ENCODE measurements at regions not wholly inside any gene's neighbourhood (a gene's known extent, or its start where the extent isn't known, plus 50 kb on each side); places are given as distances from the start of the nearest gene placed in this dataset.

GRCh38 chr14:81859046-81859445 is 325.4 kb upstream of the SEL1L start:
- H3K4me3 Mint-ChIP-seq, result no peak overlapping the region
- H3K27ac Mint-ChIP-seq, result no peak overlapping the region
- no peaks in the 10 kb centered on the region for H3K4me1 Mint-ChIP-seq (ENCODE audit: low read depth)
- H3K36me3 Mint-ChIP-seq (ENCODE audit: low read depth), result no peaks in the 10 kb centered on the region
- H3K27me3 Mint-ChIP-seq, result no peaks in the 10 kb centered on the region
- intact Hi-C loops (cut with micrococcal nuclease), result no loop called here
- peaks cover 58% of the 10 kb centered on the region for H3K9me3 Mint-ChIP-seq

GRCh38 chr14:81868172-81868571 is 334.5 kb upstream of the SEL1L start:
- H3K27me3 Mint-ChIP-seq, result no peaks in the 10 kb centered on the region
- no peaks in the 10 kb centered on the region for H3K4me1 Mint-ChIP-seq (ENCODE audit: low read depth)
- H3K4me3 Mint-ChIP-seq, result no peak overlapping the region
- no peak overlapping the region for H3K27ac Mint-ChIP-seq
- H3K36me3 Mint-ChIP-seq (ENCODE audit: low read depth), result no peaks in the 10 kb centered on the region
- no peaks in the 10 kb centered on the region for H3K9me3 Mint-ChIP-seq
- intact Hi-C loops (cut with micrococcal nuclease), result no loop called here

- peaks cover 19% of the 10 kb centered on the region for H3K9me3 Mint-ChIP-seq
- no peak overlapping the region for H3K27ac Mint-ChIP-seq
- no peak overlapping the region for H3K4me3 Mint-ChIP-seq
- H3K27me3 Mint-ChIP-seq, result no peaks in the 10 kb centered on the region
- intact Hi-C loops (cut with micrococcal nuclease), result no loop called here
- H3K36me3 Mint-ChIP-seq (ENCODE audit: low read depth), result no peaks in the 10 kb centered on the region
- H3K4me1 Mint-ChIP-seq (ENCODE audit: low read depth), result no peaks in the 10 kb centered on the region
Observed at GRCh38 chr14:81871706-81872105, 338.1 kb upstream of the SEL1L start.

- Mint-ChIP-seq H3K4me3 (no peak overlapping the region), H3K4me1 (ENCODE audit: low read depth) (no peaks in the 10 kb centered on the region), H3K9me3 (no peaks in the 10 kb centered on the region), H3K27me3 (no peaks in the 10 kb centered on the region), H3K27ac (no peak overlapping the region), H3K36me3 (ENCODE audit: low read depth) (no peaks in the 10 kb centered on the region)
- intact Hi-C loops (cut with micrococcal nuclease), result no loop called here
Observed at GRCh38 chr14:81884382-81884781, 350.7 kb upstream of the SEL1L start.

GRCh38 chr14:81886588-81886987 is 352.9 kb upstream of the SEL1L start:
- no peaks in the 10 kb centered on the region for H3K36me3 Mint-ChIP-seq (ENCODE audit: low read depth)
- H3K27ac Mint-ChIP-seq, result no peak overlapping the region
- peaks cover 8% of the 10 kb centered on the region for H3K9me3 Mint-ChIP-seq
- H3K27me3 Mint-ChIP-seq, result no peaks in the 10 kb centered on the region
- intact Hi-C loops (cut with micrococcal nuclease), result no loop called here
- H3K4me1 Mint-ChIP-seq (ENCODE audit: low read depth), result no peaks in the 10 kb centered on the region
- no peak overlapping the region for H3K4me3 Mint-ChIP-seq

GRCh38 chr14:81889529-81889928 is 355.9 kb upstream of the SEL1L start:
- H3K4me1 Mint-ChIP-seq (ENCODE audit: low read depth), result no peaks in the 10 kb centered on the region
- H3K9me3 Mint-ChIP-seq, result peaks cover 8% of the 10 kb centered on the region
- H3K27me3 Mint-ChIP-seq, result no peaks in the 10 kb centered on the region
- no peak overlapping the region for H3K4me3 Mint-ChIP-seq
- no peak overlapping the region for H3K27ac Mint-ChIP-seq
- intact Hi-C loops (cut with micrococcal nuclease), result no loop called here
- H3K36me3 Mint-ChIP-seq (ENCODE audit: low read depth), result no peaks in the 10 kb centered on the region

- intact Hi-C loops (cut with micrococcal nuclease), result no loop called here
- Mint-ChIP-seq H3K36me3 (ENCODE audit: low read depth) (no peaks in the 10 kb centered on the region), H3K27me3 (no peaks in the 10 kb centered on the region), H3K9me3 (peaks cover 8% of the 10 kb centered on the region), H3K4me1 (ENCODE audit: low read depth) (no peaks in the 10 kb centered on the region), H3K4me3 (no peak overlapping the region), H3K27ac (no peak overlapping the region)
Observed at GRCh38 chr14:81890020-81890419, 356.4 kb upstream of the SEL1L start.

- H3K36me3 Mint-ChIP-seq (ENCODE audit: low read depth), result no peaks in the 10 kb centered on the region
- H3K4me1 Mint-ChIP-seq (ENCODE audit: low read depth), result no peaks in the 10 kb centered on the region
- H3K4me3 Mint-ChIP-seq, result no peak overlapping the region
- H3K27me3 Mint-ChIP-seq, result no peaks in the 10 kb centered on the region
- H3K9me3 Mint-ChIP-seq, result peaks cover 54% of the 10 kb centered on the region
- intact Hi-C loops (cut with micrococcal nuclease), result no loop called here
- no peak overlapping the region for H3K27ac Mint-ChIP-seq
Observed at GRCh38 chr14:81903477-81903876, 369.8 kb upstream of the SEL1L start.

- no peaks in the 10 kb centered on the region for H3K36me3 Mint-ChIP-seq (ENCODE audit: low read depth)
- intact Hi-C loops (cut with micrococcal nuclease), result no loop called here
- no peaks in the 10 kb centered on the region for H3K9me3 Mint-ChIP-seq
- H3K27ac Mint-ChIP-seq, result no peak overlapping the region
- no peaks in the 10 kb centered on the region for H3K4me1 Mint-ChIP-seq (ENCODE audit: low read depth)
- no peak overlapping the region for H3K4me3 Mint-ChIP-seq
- no peaks in the 10 kb centered on the region for H3K27me3 Mint-ChIP-seq
Observed at GRCh38 chr14:81927070-81927469, 393.4 kb upstream of the SEL1L start.

GRCh38 chr14:81931828-81932227 is 398.2 kb upstream of the SEL1L start:
- H3K4me3 Mint-ChIP-seq, result no peak overlapping the region
- H3K27me3 Mint-ChIP-seq, result no peaks in the 10 kb centered on the region
- H3K9me3 Mint-ChIP-seq, result no peaks in the 10 kb centered on the region
- no peak overlapping the region for H3K27ac Mint-ChIP-seq
- H3K36me3 Mint-ChIP-seq (ENCODE audit: low read depth), result no peaks in the 10 kb centered on the region
- H3K4me1 Mint-ChIP-seq (ENCODE audit: low read depth), result no peaks in the 10 kb centered on the region
- intact Hi-C loops (cut with micrococcal nuclease), result no loop called here

- Mint-ChIP-seq H3K27ac (no peak overlapping the region), H3K4me1 (ENCODE audit: low read depth) (no peaks in the 10 kb centered on the region), H3K36me3 (ENCODE audit: low read depth) (no peaks in the 10 kb centered on the region), H3K9me3 (no peaks in the 10 kb centered on the region), H3K27me3 (no peaks in the 10 kb centered on the region), H3K4me3 (no peak overlapping the region)
- intact Hi-C loops (cut with micrococcal nuclease), result no loop called here
Observed at GRCh38 chr14:81936348-81936747, 402.7 kb upstream of the SEL1L start.

- Mint-ChIP-seq H3K4me1 (ENCODE audit: low read depth) (no peaks in the 10 kb centered on the region), H3K9me3 (no peaks in the 10 kb centered on the region), H3K36me3 (ENCODE audit: low read depth) (no peaks in the 10 kb centered on the region), H3K27ac (no peak overlapping the region), H3K4me3 (no peak overlapping the region), H3K27me3 (no peaks in the 10 kb centered on the region)
- intact Hi-C loops (cut with micrococcal nuclease), result no loop called here
Observed at GRCh38 chr14:81936902-81937301, 403.2 kb upstream of the SEL1L start.

GRCh38 chr14:81938341-81938740 is 404.7 kb upstream of the SEL1L start:
- Mint-ChIP-seq H3K27ac (no peak overlapping the region), H3K36me3 (ENCODE audit: low read depth) (no peaks in the 10 kb centered on the region)

GRCh38 chr14:81940651-81941050 is 407.0 kb upstream of the SEL1L start:
- Mint-ChIP-seq H3K4me3 (no peak overlapping the region), H3K36me3 (ENCODE audit: low read depth) (no peaks in the 10 kb centered on the region), H3K27ac (no peak overlapping the region), H3K27me3 (no peaks in the 10 kb centered on the region), H3K9me3 (no peaks in the 10 kb centered on the region), H3K4me1 (ENCODE audit: low read depth) (no peaks in the 10 kb centered on the region)
- intact Hi-C loops (cut with micrococcal nuclease), result no loop called here

More at GRCh38 chr14:81938341-81938740, 404.7 kb upstream of the SEL1L start:
- no peaks in the 10 kb centered on the region for H3K4me1 Mint-ChIP-seq (ENCODE audit: low read depth)
- no peak overlapping the region for H3K4me3 Mint-ChIP-seq
- no peaks in the 10 kb centered on the region for H3K9me3 Mint-ChIP-seq
- H3K27me3 Mint-ChIP-seq, result no peaks in the 10 kb centered on the region
- intact Hi-C loops (cut with micrococcal nuclease), result no loop called here

- Mint-ChIP-seq H3K4me3 (no peak overlapping the region), H3K9me3 (no peaks in the 10 kb centered on the region), H3K27ac (no peak overlapping the region), H3K36me3 (ENCODE audit: low read depth) (no peaks in the 10 kb centered on the region), H3K27me3 (no peaks in the 10 kb centered on the region), H3K4me1 (ENCODE audit: low read depth) (no peaks in the 10 kb centered on the region)
- intact Hi-C loops (cut with micrococcal nuclease), result no loop called here
Observed at GRCh38 chr14:81942071-81942470, 408.4 kb upstream of the SEL1L start.
